Tibial artery (tissue), 4 donors: ENCODE measurements at regions not wholly inside any gene's neighbourhood (a gene's known extent, or its start where the extent isn't known, plus 50 kb on each side); places are given as distances from the start of the nearest gene placed in this dataset.
A peak's percentile ranks its signal among the peaks of the same experiment; 100 is the strongest.

Experiments used
- DNase-seq, 2 donors: peaks; one replicate each; pipeline ENCODE4 v3.0.0-alpha.2; 2019
- H3K27ac ChIP-seq, 2 donors: fragments of 200-600 bp; sonication (generic) in 1 of 2; 1 replicate in 1 of 2; 2 replicates in 1 of 2; pipeline ENCODE4 v1.5.1; 2018 to 2019; ENCODE audit warnings: mild to moderate bottlenecking in 1 of 2
- H3K27me3 ChIP-seq, 2 donors: fragments of 200-600 bp; sonication (generic) in 1 of 2; one replicate each; pipeline versions ENCODE4 v1.5.1 to v1.6.0; 2016 to 2019
- H3K36me3 ChIP-seq, 3 donors: fragments of 200-600 bp; sonication (generic) in 2 of 3; one replicate each; pipeline ENCODE4 v1.5.1; 2016 to 2019; ENCODE audit warnings: mild to moderate bottlenecking in 2 of 3
- H3K4me1 ChIP-seq, 4 donors: fragments of 200-600 bp; sonication (generic) in 2 of 4; 1 replicate in 3 of 4; 2 replicates in 1 of 4; pipeline ENCODE4 v1.5.1; 2016 to 2019
- H3K4me3 ChIP-seq, 2 donors: fragments of 200-600 bp; sonication (generic) in 1 of 2; 1 replicate in 1 of 2; 2 replicates in 1 of 2; pipeline ENCODE4 v1.5.1; 2018 to 2019; ENCODE audit warnings: mild to moderate bottlenecking in 2 of 2
- H3K9me3 ChIP-seq, 3 donors: fragments of 200-600 bp; sonication (generic) in 1 of 3; one replicate each; pipeline ENCODE4 v1.5.1; 2016 to 2019
- intact Hi-C: fragments of 100-400 bp; cut with DNase I; formaldehyde crosslinking; loops from one replicate; pipeline ENCODE4 v1.15.0; 2023; ENCODE audit warnings: low total_unique reads
- TF ChIP-seq, protein P1 (sequence below), 2 experiments: fragments of 200-600 bp in 1 of 2; fragments of 450-650 bp in 1 of 2; IDR thresholded peaks; one replicate each; pipeline ENCODE4 v1.5.1; 2017 to 2019; ENCODE audit warnings: antibody characterized with exemption in 2 of 2, mild to moderate bottlenecking in 1 of 2, moderate library complexity in 1 of 2

DNA sequence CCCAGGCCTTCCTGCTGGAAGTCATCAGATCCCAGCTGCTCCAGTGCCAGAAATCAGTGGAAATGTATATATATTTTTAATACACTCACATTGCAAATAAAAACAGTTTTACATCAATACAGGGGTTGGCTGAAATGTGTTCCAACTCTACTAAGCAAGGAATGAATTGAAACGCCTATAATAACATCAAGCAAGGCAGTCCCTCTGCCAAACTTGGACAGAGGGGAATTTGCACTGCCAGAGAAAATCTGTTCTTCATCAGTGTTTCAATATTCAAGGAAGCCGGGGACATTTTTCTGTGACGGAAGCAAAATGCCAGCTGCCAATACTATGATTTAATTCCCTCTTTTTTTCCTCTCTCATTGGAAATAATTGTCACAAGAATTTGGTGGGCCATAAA is 335.3 kb downstream of the TNS1 start:
- no peaks in the 10 kb centered on the region for H3K27me3 ChIP-seq
- TF ChIP-seq, protein P1, sequence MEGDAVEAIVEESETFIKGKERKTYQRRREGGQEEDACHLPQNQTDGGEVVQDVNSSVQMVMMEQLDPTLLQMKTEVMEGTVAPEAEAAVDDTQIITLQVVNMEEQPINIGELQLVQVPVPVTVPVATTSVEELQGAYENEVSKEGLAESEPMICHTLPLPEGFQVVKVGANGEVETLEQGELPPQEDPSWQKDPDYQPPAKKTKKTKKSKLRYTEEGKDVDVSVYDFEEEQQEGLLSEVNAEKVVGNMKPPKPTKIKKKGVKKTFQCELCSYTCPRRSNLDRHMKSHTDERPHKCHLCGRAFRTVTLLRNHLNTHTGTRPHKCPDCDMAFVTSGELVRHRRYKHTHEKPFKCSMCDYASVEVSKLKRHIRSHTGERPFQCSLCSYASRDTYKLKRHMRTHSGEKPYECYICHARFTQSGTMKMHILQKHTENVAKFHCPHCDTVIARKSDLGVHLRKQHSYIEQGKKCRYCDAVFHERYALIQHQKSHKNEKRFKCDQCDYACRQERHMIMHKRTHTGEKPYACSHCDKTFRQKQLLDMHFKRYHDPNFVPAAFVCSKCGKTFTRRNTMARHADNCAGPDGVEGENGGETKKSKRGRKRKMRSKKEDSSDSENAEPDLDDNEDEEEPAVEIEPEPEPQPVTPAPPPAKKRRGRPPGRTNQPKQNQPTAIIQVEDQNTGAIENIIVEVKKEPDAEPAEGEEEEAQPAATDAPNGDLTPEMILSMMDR (IDR thresholded peaks at IDR 0.05): no peak
- H3K4me1 ChIP-seq: peaks cover 0 to 96% (median 46%) of the 10 kb centered on the region in 4 donors
- peak overlapping the region; percentile 74 to 81 for H3K27ac ChIP-seq
- H3K36me3 ChIP-seq: no peaks in the 10 kb centered on the region
- H3K9me3 ChIP-seq: no peaks in the 10 kb centered on the region
- H3K4me3 ChIP-seq: no peak overlapping the region
- intact Hi-C loops: no loop called here
- DNase-seq: peak; percentile 66 to 76

GRCh38 chr2:217667035-217667434 is 335.8 kb downstream of the TNS1 start:
- H3K4me1 ChIP-seq: peaks cover 0 to 96% (median 47%) of the 10 kb centered on the region in 4 donors
- H3K27me3 ChIP-seq: no peaks in the 10 kb centered on the region
- TF ChIP-seq, protein P1 (IDR thresholded peaks at IDR 0.05): no peak
- no peak for DNase-seq
- H3K27ac ChIP-seq: peak overlapping the region; percentile 74 to 81
- H3K9me3 ChIP-seq: no peaks in the 10 kb centered on the region
- intact Hi-C loops: no loop called here
- H3K36me3 ChIP-seq: no peaks in the 10 kb centered on the region
- H3K4me3 ChIP-seq: no peak overlapping the region

GRCh38 chr2:217666338-217666737 is 336.5 kb downstream of the TNS1 start:
- DNase-seq: no peak
- H3K4me1 ChIP-seq: peaks cover 0 to 96% (median 53%) of the 10 kb centered on the region in 4 donors
- intact Hi-C loops: no loop called here
- TF ChIP-seq, protein P1 (IDR thresholded peaks at IDR 0.05): no peak
- H3K27me3 ChIP-seq: no peaks in the 10 kb centered on the region
- H3K27ac ChIP-seq: peak overlapping the region; percentile 74 to 81
- H3K9me3 ChIP-seq: no peaks in the 10 kb centered on the region
- H3K36me3 ChIP-seq: no peaks in the 10 kb centered on the region
- no peak overlapping the region for H3K4me3 ChIP-seq

GRCh38 chr2:217664761-217665160 is 338.0 kb downstream of the TNS1 start:
- Histone ChIP-seq H3K4me3 (no peak overlapping the region), H3K27me3 (no peaks in the 10 kb centered on the region), H3K9me3 (no peaks in the 10 kb centered on the region), H3K4me1 (peaks cover 0 to 94% (median 52%) of the 10 kb centered on the region in 4 donors), H3K36me3 (no peaks in the 10 kb centered on the region), H3K27ac (peak overlapping the region; percentile 74 to 81)
- no peak for DNase-seq
- TF ChIP-seq, protein P1 (IDR thresholded peaks at IDR 0.05): no peak
- intact Hi-C loops: no loop called here

DNA sequence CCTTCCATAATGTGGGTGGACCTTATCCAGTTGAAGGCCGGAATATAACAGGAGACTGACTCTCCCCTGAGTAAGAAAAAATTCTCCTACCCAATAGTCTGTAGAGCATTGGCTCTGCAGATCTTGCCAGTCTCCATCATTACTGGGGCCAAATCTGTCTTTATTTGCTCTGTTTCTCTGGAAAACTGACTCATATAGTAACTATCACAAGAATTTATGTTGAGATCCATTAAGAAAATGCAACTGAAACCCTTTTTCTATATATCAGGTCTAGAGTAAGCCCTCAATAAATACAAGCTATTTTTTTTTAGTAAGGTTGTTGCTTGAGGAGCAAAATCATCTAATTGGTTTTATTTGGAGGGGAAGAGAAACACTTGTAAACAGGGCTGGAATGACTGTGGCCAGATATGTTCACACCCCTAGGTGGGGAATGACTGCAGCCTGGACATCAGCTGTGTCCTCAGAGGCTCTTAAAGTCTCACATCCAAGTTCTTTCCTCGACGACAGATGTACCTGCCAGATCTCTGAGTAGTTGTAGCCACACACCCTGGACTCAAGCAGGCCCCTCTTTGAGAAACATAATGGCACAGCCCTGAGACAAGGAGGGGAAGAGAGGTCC is 339.7 kb downstream of the TNS1 start:
- Histone ChIP-seq H3K27ac (peak overlapping the region; percentile 37 to 81), H3K4me3 (no peak overlapping the region), H3K9me3 (no peaks in the 10 kb centered on the region), H3K4me1 (peaks cover 0 to 78% (median 43%) of the 10 kb centered on the region in 4 donors), H3K27me3 (no peaks in the 10 kb centered on the region), H3K36me3 (no peaks in the 10 kb centered on the region)
- DNase-seq: no peak
- TF ChIP-seq, protein P1 (IDR thresholded peaks at IDR 0.05): no peak
- intact Hi-C loops: no loop called here
